GM21576 (cell line): ENCODE measurements at regions not wholly inside any gene's neighbourhood (a gene's known extent, or its start where the extent isn't known, plus 50 kb on each side); places are given as distances from the start of the nearest gene placed in this dataset.

ENCODE experiments used
- ATAC-seq: cut with Tn5 transposase; IDR thresholded peaks from one replicate; pipeline ENCODE4 v1.9.1; 2021; ENCODE audit warnings: mild to moderate bottlenecking, moderate library complexity; ENCODE audit not compliant: unreplicated experiment

DNA sequence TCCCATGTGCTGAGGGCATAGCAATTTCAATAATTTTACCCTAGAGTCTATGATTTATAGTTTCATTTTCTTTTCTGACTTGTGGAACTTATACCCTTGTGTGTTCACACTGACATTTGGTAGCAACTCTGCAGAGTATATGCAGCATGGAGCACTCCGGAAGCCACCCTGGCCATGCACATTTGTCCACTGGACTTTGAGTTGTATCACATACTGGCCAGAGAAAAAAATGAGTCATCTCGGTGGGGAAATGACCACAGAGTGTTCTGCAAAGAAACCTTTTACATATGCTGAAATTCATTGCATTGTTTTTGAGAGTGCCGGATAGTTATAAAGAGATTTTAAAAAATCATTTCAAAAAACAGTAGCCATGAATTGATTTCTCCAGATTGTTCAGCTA, 164.8 kb upstream of the COBL start:
- no peak for ATAC-seq

DNA sequence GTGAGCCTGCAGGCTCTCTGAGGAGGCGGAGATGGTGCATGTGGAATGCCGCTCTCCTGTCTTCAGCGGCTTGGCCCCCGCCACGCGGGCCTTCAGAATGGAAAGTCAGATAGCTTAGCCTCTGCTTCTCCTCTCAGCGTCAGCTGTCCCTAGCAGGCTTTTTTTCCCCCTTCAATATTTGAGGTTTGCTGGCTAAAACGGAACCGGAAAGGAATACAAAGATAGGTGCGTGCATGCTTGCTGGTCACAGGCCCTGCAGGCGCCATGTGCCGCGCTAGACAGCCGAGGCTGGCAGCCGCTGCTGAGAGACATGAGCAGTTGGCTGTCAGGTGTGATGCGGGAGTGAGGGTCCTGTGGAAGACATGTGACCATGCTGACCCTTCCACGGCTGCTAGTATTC, 161.2 kb upstream of the COBL start:
- no peak for ATAC-seq

DNA sequence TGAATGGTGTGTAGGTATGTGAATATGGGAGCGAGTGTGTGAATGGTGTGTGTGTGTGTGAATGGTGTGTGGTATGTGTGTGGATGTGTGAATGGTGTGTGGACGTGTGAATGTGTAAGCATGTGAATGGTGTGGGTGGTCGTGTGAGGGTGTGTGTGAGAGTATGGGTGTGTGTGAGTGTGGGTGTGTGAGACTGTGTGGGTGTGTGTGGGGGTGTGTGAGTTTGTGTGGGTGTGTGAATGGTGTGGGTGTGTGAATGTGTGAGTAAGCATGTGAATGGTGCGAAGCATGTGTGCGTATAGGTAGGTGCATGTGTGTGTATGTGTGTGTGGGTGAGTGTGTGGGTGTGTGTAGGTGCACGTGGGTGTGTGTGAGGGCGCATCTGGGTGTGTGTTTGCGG, 160.7 kb upstream of the COBL start:
- ATAC-seq, result no peak

DNA sequence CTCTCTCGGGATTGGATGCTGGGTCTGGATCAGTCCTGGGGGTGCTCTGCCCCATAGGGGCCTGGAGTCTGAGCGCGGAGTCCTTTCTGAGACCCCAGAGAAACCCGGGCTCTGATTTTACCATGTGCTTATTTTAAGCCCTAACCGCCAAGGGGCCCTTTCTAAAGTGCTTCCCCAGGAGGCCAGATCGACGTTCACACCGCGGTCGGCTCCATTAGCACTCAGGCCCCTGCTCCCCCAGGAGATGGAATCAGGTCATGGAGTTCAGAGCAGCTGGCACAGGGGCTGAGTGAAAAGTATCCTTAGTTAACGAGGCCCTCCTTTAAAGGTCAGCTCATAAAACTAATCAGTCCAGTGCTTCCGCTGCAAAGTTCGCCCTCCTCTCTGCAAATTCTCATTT, 159.4 kb upstream of the COBL start:
- ATAC-seq, result no peak

DNA sequence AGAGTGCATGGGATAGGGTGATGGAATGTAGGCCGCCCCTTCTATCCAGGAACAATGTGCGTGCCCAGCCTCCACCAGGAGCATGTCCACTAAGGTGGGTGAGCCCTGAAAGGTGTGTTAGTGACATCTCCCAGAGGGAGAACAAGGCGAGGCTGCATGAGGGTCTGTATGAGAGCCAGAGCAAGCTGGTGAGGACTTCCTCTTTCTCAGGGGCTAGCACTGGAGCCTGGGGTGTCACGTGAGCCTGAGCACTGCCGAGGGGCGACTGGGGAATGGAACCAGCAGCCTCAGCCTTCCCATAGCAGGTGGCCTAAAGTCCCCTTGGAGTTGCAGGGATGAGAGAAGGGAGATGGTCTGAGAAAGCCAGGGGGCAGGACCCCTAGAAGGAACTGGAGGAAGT, 156.3 kb upstream of the COBL start:
- ATAC-seq, result no peak

DNA sequence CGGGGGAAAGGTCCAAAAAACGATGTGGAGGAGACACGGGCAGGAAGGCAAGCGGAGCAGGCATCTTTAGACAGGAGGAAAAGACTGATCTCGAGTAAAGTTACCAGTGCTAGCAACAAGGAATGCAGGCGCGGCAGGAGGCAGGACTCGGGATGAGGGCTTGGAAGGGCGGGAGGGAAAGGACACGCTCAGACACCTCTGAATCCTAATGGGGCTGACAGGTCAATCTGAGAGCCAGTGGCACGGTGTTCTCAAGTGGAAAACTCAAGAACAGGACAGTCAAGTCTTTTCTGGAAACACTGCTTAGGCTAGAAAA, 155.3 kb upstream of the COBL start:
- no peak for ATAC-seq

DNA sequence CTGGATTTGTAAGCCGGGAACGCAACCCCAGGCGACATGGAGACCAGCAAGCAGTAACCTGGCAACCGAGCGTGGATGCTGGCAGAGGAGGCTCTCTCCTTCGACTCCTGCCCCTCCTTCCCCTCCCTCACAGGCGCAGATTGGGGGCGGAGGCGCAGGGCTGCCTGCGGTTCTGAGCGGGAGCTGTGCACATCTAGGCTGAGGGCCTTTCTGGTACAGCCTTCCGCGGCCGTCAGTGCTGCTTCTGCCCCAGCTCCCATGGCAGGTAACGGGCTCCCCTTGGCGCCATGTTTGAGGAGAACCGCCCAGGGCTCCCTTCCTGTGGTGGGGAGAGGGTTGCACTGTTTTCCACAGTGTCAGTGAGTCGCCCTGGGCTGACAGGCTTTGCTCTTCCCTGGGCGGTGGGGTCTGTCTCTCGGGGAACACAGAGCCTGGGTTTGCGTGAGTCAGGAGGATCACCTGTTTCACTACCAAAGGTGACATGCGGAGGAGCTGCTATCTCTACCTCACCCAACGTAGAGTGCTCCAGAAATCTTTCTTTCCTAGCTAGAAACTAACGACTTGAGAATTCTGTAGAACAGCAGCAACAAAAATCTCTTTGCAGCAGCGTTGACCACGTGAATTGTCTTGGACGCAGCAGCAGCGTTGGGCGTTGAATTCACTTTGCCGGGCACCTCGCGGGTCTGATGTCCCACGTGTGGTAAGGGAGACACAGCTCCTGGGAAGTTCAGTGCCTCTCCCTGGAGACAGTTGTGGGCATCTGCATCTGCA, 154.8 kb upstream of the COBL start:
- no peak for ATAC-seq

DNA sequence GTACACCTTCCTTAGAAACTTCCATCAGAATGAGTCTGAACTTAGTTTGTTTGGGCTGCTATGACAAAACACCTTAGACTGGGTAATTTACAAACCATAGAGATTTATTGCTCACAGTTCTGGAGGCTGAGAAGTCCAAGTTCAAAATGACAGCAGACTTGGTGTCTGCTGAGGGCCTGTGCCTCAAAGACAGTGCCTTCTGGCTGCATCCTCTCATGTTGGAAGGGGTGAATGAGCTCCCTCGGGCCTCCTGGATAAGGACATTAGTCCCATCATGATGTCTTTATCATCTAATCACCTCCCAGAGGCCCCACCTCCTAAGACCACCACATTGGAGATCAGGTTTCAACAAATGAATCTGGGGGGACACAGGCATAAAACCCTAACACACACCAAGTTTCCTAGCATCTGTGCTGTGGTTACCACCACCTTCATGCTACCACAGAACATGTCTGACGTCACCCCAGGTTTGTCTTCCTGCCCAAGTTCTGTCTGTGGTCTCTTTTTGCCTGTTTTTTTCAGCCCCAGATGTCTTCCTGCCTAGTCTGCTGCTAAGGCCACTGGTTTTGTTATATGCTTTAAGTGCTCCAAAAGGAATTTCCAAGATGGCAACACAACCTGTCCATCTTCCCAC, 150.9 kb upstream of the COBL start:
- ATAC-seq, result no peak

DNA sequence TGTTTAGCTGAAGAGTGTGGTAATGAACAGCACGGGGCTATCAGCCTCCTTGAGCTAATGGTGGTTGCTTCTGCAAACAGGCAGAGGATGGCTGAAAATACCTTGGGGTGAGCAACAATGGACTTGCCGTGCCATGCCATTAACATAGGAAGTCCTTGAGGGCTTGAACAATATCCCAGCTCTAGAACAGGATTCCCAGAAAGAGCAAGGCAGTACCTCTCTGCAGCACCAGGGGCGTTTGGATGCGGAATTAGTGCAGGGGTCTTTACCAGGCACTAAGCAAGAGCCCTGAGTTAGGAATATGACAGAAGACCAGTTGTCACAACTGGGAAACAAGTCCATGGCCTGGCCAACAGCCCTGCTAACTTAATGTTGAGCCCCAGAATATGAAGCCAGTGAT, 143.2 kb upstream of the COBL start:
- no peak for ATAC-seq

DNA sequence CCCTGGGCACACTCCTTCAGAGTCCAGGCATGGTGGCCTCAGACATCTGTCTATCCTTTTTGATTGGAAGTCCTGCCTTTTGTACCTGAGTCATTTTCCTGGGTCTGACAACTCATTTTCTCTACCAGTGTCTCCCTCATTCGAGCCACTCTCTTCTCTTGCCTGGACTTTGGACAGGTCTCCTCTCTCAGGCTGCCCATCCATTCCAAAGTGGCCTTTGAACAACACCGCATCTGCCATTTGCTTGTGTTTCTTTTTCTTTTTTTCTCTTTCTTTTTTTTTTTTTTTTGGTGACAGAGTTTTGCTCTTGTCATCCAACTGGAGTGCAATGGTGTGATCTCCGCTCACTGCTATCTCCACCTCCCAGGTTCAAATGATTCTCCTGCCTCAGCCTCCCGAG, 142.1 kb upstream of the COBL start:
- ATAC-seq, result no peak

DNA sequence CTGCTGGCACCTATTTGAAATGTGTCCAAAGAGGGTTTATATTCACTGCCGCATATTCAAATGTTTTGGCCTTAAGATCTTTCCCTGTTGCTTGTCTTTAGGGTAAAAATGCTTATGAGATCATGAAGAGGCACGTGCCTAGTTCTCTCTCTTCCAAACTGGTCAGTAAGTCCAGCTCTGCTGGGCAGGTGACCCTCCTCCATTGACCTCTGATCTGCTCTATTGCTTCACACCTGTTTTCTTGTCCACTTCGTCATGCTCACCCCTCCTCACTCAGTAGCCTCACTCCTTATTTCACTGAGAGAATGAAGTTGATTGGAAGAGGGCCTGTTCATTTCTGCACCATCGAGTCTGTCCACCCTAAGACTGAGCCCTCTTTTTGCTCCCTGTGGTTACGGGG, 140.5 kb upstream of the COBL start:
- no peak for ATAC-seq

DNA sequence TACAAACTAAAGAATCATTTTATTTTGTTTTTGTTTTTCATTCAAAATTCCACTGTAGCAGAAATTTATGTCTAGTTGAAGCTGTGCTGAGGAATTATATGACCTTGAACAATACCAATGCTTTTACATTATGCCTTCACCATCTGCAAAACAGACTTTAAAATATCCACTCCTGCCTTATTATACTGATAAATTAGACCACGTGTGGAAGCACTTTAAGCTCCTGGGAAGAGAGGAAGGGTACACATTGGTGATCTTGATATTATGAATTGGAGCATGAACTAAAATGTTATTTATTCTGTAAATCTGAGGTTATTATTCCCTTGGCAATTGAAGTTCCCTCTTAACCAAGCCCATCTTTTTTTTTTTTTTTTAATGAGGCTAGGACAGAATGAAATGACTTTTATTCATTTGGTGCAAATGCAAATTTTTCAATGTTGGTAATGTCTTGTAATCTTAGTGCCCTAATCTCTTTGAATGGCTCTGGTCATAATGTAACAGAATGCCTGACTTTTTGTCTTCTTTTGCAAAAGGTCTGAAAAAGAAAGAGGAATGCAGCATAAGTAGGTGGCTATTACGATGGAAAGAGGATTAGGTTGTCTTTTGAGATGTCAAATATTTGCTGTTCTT, 139.9 kb upstream of the COBL start:
- ATAC-seq, result no peak

DNA sequence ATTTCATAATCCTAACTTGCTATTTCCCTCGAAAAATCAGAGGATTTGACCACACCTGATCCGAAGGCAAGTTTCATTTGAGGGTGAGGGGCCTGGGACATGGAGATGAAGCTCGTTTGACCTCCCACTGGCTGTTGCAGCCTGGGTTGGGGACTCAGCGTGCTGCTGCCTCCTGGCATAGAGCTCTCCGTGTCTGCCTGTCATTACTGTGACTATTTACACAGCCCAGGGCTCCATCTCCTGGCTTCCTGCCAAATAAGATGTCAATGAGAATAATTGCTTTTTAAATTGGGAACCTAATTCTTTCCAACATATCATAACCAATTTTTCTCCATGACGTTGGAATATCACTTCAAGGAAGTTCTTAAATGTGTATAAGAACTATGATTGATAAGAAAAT, 139.3 kb upstream of the COBL start:
- ATAC-seq, result no peak

DNA sequence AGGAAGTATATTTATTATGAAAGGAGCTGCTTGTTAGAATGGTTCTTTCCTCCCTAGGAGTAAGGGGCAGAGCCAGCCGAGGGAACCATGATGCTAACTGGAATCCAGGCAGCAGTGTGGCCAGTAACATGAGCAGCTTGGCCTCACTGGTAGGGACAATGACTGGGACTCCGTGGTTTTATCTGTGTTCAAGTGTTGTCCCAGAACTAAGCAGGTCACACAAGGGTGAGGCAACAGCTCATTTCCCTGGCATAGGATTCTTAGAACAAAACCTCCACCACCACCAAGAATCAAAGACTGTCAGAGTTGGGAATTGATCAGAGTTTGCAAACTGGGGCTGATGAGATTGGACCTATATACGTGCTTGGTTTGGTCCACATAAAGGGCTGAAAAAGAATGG, 138.9 kb upstream of the COBL start:
- ATAC-seq, result no peak

DNA sequence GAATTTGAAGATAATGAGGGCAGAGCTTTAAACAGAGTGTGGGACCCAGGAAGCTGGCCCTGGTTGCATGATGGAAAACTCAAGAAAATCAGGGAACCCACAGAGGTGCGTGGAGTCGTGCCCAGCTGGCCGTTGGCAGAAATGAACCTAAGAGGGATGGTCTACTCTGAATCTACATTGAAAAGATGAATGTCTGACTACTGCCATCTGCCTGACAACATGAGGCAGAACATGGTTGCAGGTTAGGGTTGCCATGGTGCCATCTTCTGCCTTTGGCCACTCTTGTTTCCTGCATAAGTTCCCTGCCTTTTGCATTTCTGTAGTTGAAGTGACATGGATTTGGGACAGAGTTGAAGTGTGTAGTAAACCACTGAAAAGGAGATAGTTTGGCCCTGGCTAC, 138.5 kb upstream of the COBL start:
- ATAC-seq, result no peak

DNA sequence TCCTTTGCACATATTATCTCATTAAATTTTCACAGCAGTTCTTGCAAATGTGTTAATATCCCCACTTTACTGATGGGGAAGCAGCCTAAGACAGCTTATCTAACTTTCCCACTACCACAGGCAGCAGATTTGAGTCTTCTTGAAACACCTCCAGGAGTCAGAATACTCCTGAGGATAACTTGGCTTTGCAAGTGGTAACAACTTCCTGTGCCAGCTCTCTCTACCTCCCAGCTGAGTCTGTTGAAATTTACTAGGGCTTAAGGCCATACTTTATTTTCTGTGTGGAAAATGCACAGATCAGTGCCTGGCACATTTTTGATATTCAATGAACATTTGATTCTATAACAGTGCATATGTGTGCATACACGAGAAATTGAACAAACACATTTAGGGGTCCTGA, 136.1 kb upstream of the COBL start:
- ATAC-seq, result no peak

DNA sequence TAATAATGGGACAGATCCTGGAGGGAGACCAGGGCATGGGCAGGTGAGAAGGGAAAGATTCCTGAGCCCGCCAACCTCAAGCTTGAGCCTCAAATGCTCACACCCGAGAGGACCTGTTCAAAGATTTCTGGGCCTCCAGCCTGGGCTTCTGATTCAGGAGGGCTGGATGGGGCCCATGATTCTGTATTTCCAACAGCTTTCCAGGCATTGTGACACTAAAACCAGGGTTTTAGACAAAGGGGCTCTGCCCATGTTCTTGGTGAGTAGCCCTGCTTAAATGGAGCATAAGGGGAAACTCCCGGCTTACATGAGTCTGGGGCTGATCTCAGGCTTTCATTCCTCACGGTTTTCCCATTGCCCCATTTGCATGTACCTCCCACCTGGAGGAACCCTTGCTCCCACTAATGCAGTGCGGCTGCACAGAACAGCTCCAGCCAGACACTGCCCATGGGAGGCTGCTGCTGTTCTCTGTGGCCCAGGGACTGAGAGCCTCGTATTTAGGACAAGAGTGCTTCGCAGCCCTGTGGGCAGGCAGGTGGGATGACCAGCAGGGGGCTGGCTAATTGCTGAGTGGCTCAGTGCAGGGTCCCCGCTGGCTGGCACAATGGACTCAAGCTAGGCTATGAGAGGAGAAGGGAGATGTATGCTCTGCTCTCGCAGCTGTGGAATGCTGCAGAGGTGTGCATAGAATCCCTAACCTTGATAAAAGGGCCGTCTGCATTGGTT, 135.3 kb upstream of the COBL start:
- ATAC-seq, result no peak

DNA sequence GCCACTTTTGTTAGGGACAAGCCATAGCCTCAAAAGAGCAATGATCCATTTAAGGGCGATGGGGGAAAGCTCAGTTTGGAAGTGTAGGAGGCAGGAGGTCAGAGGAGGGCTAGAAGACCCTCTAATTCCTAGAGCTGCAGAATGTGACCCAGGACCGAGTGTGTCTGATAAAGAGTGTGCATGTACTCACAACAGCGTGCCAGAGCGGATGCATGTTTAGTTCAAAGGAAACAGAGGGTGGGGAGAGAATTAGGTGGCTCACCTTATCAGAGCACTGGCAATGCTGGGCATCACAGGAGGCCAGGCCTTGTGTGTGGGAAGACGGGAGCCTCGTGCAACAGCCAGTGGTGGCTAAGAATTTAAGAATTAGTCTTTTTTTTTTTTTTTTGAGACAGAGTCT, 133.9 kb upstream of the COBL start:
- no peak for ATAC-seq

DNA sequence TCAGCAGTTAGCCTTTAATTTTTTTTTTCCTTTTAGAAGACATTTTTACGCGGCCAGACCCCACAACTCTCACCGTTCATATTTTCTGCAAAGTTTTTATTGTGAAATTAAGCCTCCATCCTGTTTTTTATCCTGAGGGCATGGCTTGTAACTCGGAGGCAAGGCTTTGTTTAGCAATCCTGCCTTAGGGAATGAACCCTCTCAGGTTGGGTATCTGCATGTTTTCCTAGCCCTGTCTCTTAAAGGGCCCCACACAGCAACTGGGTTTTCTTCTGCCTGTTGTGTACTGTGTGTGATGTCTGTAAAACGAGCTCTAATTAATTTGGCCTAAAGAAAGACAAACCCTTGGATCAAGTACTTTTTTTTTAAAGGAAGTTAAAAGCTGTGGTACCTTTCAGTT, 130.2 kb upstream of the COBL start:
- no peak for ATAC-seq

DNA sequence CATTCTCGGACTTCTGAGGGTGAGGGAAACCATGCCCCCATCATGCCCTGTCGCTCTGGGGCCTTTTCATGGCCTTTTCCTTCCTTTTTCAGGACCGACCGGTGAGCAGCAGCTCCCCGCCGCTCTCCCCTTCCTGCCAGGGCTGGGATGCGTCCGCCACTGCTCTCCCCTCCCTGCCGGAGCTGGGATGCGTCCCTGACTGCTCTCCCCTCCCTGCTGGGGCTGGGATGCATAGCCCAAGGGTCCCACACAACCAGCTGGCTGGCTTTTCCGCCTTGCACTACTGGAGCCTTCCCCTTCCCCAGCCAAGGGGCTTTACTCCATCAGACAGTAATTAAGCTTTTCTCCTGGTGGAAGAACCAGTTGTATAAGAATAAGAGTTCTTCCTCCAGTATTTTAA, 129.7 kb upstream of the COBL start:
- ATAC-seq, result no peak

DNA sequence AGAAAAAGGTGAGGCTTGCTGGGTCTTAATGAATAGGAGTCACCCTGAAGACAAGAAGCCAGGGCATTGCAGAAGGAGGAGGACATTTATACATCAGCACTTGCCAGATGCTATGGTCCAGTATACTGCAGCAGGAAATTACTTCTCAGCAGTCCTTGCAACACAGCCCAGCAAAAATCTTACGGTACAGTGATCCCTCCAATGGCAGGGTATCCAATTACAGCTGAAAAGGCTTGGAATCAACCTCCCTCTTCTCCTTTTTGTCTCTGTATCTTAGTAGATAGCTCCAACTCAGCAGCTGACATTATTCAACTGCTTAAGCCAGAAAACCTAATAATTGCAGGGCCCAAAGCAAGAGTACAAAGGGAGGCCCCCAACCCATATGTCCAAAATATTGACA, 128.3 kb upstream of the COBL start:
- ATAC-seq, result no peak

DNA sequence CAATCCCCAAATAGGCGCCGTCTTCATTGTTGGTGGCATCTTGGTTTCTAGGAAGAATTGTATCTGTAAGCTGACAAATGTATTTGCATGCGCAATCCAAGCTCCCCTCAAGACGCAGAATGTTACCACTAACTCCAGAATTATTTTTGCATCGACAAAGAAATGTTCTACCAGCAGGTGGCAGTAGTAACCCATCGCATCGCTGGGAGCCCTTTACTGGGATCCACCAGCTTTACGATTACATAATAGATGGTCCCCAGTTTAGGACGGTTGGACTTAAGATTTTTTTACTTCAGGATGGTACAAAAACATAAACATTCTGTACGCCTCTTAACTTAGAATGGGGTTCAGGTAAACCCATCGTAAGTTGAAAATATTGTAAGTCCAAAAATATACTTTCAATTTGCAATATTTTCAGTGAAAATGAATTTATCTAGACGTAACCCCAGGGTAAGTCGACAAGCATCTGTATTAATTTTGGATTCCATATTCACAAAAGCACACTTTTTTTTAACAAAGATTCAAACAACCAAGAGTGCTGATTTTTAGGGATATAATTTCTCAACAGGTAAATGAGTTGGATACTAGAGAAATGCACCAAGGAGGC, 114.0 kb upstream of the COBL start:
- no peak for ATAC-seq
